PC-9 (cell line): ENCODE measurements at regions not wholly inside any gene's neighbourhood (a gene's known extent, or its start where the extent isn't known, plus 50 kb on each side); places are given as distances from the start of the nearest gene placed in this dataset.

Experiments used
- EZH2 ChIP-seq: fragments of 200-600 bp; sonication (generic); IDR thresholded peaks from 2 replicates; pipeline ENCODE4 v1.8.0; 2017; ENCODE audit warnings: antibody characterized with exemption, low read depth
- TF ChIP-seq, protein P1 (sequence below): fragments of 200-600 bp; sonication (generic); conservative IDR thresholded peaks from 2 replicates; pipeline ENCODE4 v1.6.1; 2017; ENCODE audit warnings: mixed run types, antibody characterized with exemption, mild to moderate bottlenecking, moderate library complexity

DNA sequence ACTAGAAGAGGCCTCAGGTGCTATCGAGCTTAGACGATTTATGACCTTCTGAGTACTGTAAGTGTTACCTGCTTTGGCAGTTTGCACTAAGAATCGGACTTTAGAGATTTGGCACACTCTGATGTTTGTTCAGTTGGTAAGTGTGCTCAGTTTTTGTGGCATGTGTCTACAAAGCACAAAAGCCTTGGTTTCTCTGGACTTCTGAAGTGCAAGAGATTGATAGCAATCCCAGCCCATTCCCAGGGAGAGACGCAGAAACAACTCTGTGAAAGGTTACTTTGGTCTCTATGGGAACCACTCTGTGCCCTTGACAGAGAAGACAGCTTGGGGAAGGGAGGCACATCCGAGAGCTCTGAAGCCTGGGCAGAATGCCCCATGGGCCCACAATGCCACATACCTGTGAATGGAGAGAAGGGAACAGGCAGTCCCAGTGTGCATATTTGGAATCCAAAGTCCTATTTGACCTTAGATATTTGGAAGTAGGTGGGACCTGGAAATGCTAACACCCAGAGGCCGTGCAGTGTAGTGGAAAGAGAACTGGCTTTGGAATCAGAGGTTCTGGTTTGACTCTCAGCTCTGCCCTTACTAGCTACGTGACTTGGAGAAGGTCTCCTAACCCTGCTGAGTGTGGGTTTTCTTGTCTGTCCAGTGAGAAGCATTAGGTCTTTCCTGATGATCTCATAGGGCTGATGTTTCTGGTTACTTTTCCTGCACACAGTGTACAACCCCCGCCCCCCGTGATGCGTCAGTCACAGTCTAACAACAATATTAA lies 194.3 kb upstream of the VLDLR start:
- TF ChIP-seq EZH2 = no peak
- TF ChIP-seq, protein P1, sequence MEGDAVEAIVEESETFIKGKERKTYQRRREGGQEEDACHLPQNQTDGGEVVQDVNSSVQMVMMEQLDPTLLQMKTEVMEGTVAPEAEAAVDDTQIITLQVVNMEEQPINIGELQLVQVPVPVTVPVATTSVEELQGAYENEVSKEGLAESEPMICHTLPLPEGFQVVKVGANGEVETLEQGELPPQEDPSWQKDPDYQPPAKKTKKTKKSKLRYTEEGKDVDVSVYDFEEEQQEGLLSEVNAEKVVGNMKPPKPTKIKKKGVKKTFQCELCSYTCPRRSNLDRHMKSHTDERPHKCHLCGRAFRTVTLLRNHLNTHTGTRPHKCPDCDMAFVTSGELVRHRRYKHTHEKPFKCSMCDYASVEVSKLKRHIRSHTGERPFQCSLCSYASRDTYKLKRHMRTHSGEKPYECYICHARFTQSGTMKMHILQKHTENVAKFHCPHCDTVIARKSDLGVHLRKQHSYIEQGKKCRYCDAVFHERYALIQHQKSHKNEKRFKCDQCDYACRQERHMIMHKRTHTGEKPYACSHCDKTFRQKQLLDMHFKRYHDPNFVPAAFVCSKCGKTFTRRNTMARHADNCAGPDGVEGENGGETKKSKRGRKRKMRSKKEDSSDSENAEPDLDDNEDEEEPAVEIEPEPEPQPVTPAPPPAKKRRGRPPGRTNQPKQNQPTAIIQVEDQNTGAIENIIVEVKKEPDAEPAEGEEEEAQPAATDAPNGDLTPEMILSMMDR = no peak
